NT2/D1 (cell line): ENCODE measurements at regions not wholly inside any gene's neighbourhood (a gene's known extent, or its start where the extent isn't known, plus 50 kb on each side); places are given as distances from the start of the nearest gene placed in this dataset.

Source experiments
- DNase-seq: peaks from one replicate; pipeline ENCODE4 v3.0.0-alpha.2; 2011; ENCODE audit warnings: low read depth, low spot score
- H3K27me3 ChIP-seq: 2 replicates; pipeline ENCODE4 v1.6.0; 2011; ENCODE audit warnings: mild to moderate bottlenecking; ENCODE audit not compliant: insufficient read length, insufficient read depth
- H3K36me3 ChIP-seq: 2 replicates; pipeline ENCODE4 v1.6.1; 2011; ENCODE audit warnings: mild to moderate bottlenecking, low read length, mixed read lengths; ENCODE audit not compliant: insufficient read depth, insufficient read length
- H3K4me1 ChIP-seq: 2 replicates; pipeline ENCODE4 v1.5.1; 2011; ENCODE audit not compliant: insufficient read depth, insufficient read length
- H3K4me3 ChIP-seq: 2 replicates; pipeline ENCODE4 v1.5.1; 2011; ENCODE audit warnings: low read depth; ENCODE audit not compliant: insufficient read length
- H3K9ac ChIP-seq: 2 replicates; pipeline ENCODE4 v1.6.0; 2011; ENCODE audit warnings: low read depth; ENCODE audit not compliant: insufficient read length
- H3K9me3 ChIP-seq: 2 replicates; pipeline ENCODE4 v1.5.1; 2011; ENCODE audit warnings: mild to moderate bottlenecking, low read length; ENCODE audit not compliant: insufficient read depth
- SUZ12 ChIP-seq: IDR thresholded peaks from 2 replicates; pipeline ENCODE4 v1.6.1; 2011; ENCODE audit not compliant: insufficient read length, insufficient read depth; ENCODE audit errors: extremely low read depth
- YY1 ChIP-seq: IDR thresholded peaks from 2 replicates; pipeline ENCODE4 v1.6.1; 2011; ENCODE audit not compliant: insufficient read length, insufficient read depth
- ZNF274 ChIP-seq: IDR thresholded peaks from 2 replicates; pipeline ENCODE4 v1.6.1; 2011; ENCODE audit warnings: mild to moderate bottlenecking, low read depth, low read length

- H3K36me3 ChIP-seq, result no peaks in the 10 kb centered on the region
- no peak for DNase-seq
- H3K27me3 ChIP-seq, result no peaks in the 10 kb centered on the region
- H3K9me3 ChIP-seq, result no peaks in the 10 kb centered on the region
- H3K9ac ChIP-seq, result no peak overlapping the region
- no peaks in the 10 kb centered on the region for H3K4me1 ChIP-seq
- TF ChIP-seq YY1, result no peak
- TF ChIP-seq SUZ12, result no peak
- TF ChIP-seq ZNF274, result no peak
- H3K4me3 ChIP-seq, result no peak overlapping the region
These were observed 206.6 kb downstream of the LSM5 start for GRCh38 chr7:32283546-32283945.

GRCh38 chr7:32279500-32279899 is 209.3 kb upstream of the PDE1C start:
- no peak overlapping the region for H3K4me3 ChIP-seq

GRCh38 chr7:32275216-32276009 is 205.2 kb upstream of the PDE1C start:
- no peaks in the 10 kb centered on the region for H3K9me3 ChIP-seq

More at GRCh38 chr7:32279500-32279899, 209.3 kb upstream of the PDE1C start:
- H3K4me1 ChIP-seq, result no peaks in the 10 kb centered on the region
- TF ChIP-seq SUZ12, result no peak
- no peak for TF ChIP-seq ZNF274
- no peak for TF ChIP-seq YY1
- H3K9me3 ChIP-seq, result no peaks in the 10 kb centered on the region
- no peak for DNase-seq
- no peaks in the 10 kb centered on the region for H3K36me3 ChIP-seq
- no peaks in the 10 kb centered on the region for H3K27me3 ChIP-seq
- no peak overlapping the region for H3K9ac ChIP-seq

GRCh38 chr7:32273297-32273696 is 203.1 kb upstream of the PDE1C start:
- Histone ChIP-seq H3K9me3 (no peaks in the 10 kb centered on the region), H3K4me1 (no peaks in the 10 kb centered on the region), H3K9ac (no peak overlapping the region), H3K27me3 (no peaks in the 10 kb centered on the region), H3K4me3 (no peak overlapping the region), H3K36me3 (no peaks in the 10 kb centered on the region)
- DNase-seq, result no peak
- TF ChIP-seq YY1, result no peak
- TF ChIP-seq SUZ12, result no peak
- TF ChIP-seq ZNF274, result no peak

More at GRCh38 chr7:32275216-32276009, 205.2 kb upstream of the PDE1C start:
- Histone ChIP-seq H3K9ac (no peak overlapping the region), H3K4me3 (no peak overlapping the region), H3K36me3 (no peaks in the 10 kb centered on the region), H3K27me3 (no peaks in the 10 kb centered on the region), H3K4me1 (no peaks in the 10 kb centered on the region)
- TF ChIP-seq ZNF274 (no peak), YY1 (no peak), SUZ12 (no peak)
- no peak for DNase-seq

- no peak for TF ChIP-seq ZNF274
- TF ChIP-seq SUZ12, result no peak
- TF ChIP-seq YY1, result no peak
- DNase-seq, result peak; percentile 5
- Histone ChIP-seq H3K27me3 (no peaks in the 10 kb centered on the region), H3K9ac (no peak overlapping the region), H3K9me3 (no peaks in the 10 kb centered on the region), H3K4me1 (no peaks in the 10 kb centered on the region), H3K36me3 (no peaks in the 10 kb centered on the region), H3K4me3 (no peak overlapping the region)
These were observed 196.8 kb upstream of the PDE1C start for GRCh38 chr7:32266932-32267475.

- H3K27me3 ChIP-seq, result no peaks in the 10 kb centered on the region
- DNase-seq, result no peak
- TF ChIP-seq YY1, result no peak
- TF ChIP-seq SUZ12, result no peak
- no peak for TF ChIP-seq ZNF274
These were observed 194.6 kb upstream of the PDE1C start for GRCh38 chr7:32264702-32265284.

GRCh38 chr7:32263611-32264010 is 193.4 kb upstream of the PDE1C start:
- no peak for TF ChIP-seq YY1
- no peak for TF ChIP-seq ZNF274
- no peak for TF ChIP-seq SUZ12
- Histone ChIP-seq H3K36me3 (no peaks in the 10 kb centered on the region), H3K27me3 (no peaks in the 10 kb centered on the region), H3K9me3 (no peaks in the 10 kb centered on the region), H3K9ac (no peak overlapping the region), H3K4me3 (no peak overlapping the region), H3K4me1 (no peaks in the 10 kb centered on the region)
- no peak for DNase-seq

More at GRCh38 chr7:32264702-32265284, 194.6 kb upstream of the PDE1C start:
- Histone ChIP-seq H3K4me3 (no peak overlapping the region), H3K4me1 (no peaks in the 10 kb centered on the region), H3K9ac (no peak overlapping the region), H3K36me3 (no peaks in the 10 kb centered on the region), H3K9me3 (no peaks in the 10 kb centered on the region)
